ENCODE measurements at regions not wholly inside any gene's neighbourhood (a gene's known extent, or its start where the extent isn't known, plus 50 kb on each side); places are given as distances from the start of the nearest gene placed in this dataset.

DNA sequence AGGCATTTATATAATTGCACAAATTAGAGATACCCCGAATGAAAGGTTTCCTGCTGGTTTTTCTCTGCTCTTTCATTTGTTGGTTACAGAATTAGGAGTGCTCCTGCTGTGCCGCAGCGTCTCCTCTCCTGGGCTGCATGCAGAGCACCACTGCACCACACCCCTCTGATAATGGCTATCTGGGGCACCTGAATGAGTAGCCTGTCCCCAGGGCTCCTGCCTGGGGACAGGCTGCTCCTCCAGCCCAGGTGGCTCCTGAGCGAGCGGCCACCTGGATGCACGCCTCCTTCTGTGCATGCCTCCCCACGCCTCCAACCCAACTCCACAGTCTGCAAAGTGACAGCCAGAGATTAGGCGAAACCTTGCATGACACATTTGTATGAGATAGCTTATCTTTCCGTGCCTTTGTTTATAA is 242.6 kb upstream of the FZD8 start:
- H3K4me3 ChIP-seq (replicated peaks; ENCODE audit: low read depth, low read length), result no peak overlapping the region
- TF ChIP-seq, protein P1, sequence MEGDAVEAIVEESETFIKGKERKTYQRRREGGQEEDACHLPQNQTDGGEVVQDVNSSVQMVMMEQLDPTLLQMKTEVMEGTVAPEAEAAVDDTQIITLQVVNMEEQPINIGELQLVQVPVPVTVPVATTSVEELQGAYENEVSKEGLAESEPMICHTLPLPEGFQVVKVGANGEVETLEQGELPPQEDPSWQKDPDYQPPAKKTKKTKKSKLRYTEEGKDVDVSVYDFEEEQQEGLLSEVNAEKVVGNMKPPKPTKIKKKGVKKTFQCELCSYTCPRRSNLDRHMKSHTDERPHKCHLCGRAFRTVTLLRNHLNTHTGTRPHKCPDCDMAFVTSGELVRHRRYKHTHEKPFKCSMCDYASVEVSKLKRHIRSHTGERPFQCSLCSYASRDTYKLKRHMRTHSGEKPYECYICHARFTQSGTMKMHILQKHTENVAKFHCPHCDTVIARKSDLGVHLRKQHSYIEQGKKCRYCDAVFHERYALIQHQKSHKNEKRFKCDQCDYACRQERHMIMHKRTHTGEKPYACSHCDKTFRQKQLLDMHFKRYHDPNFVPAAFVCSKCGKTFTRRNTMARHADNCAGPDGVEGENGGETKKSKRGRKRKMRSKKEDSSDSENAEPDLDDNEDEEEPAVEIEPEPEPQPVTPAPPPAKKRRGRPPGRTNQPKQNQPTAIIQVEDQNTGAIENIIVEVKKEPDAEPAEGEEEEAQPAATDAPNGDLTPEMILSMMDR (IDR thresholded peaks at IDR 0.05; ENCODE audit: low read length, missing control alignments), result no peak
- DNase-seq (ENCODE audit: low read depth), result no peak

DNA sequence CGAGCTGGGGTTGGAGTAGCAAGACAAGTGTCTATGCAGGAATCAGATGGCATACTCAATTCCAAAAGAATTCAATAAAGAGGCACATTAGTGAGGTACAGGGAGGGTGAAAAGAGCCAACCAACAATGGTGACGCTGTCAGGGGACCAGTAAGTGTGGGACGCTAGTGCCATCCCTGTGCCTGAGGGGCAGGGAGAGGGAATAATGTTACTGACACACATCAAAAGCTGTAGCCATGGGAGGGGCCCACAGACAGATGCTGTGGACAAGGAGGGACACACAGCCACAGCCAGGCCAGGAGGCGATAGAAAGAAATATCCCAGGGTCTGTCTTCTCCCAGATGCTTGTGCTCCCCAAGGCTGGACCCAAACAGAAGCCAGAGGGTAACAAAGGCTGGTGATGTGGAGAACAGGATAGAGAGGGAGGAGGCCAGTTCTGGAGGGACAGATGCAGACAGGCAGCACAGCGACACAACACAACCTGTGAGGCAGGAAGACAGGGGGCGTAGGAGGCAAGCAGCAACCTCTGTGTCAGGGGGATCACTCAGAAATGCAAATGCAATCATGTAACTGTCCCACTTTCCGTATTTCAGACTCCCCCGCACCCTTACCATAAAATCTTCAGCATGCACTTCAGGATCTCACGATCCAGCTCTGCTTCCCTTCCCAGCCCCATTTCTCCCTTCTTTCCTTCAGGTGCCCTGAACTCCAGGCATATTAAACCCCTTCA is 240.5 kb upstream of the FZD8 start:
- TF ChIP-seq, protein P1 (IDR thresholded peaks at IDR 0.05; ENCODE audit: low read length, missing control alignments), result no peak

DNA sequence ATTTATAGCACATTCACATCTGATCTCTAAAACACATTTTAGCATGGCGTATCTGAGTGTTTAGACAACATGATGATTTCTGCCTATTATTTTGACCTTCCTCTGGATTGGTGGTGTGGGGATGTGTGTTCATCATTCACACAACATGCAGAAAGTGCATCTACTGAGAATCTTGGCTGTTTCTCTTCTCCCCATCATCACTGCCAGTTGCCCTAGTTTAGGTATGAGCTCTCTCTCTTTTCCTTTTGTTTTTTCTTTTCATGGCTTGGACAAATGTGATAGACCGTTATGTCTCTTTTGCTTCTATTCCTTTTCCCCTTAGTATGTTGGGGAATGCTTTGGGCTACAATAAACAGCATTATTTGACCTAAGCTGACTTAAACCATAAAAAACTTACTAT is 239.2 kb upstream of the FZD8 start:
- DNase-seq (ENCODE audit: low read depth), result no peak
- TF ChIP-seq, protein P1 (IDR thresholded peaks at IDR 0.05; ENCODE audit: low read length, missing control alignments), result no peak
- H3K4me3 ChIP-seq (replicated peaks; ENCODE audit: low read depth, low read length), result no peak overlapping the region

More for the DNA sequence above, 240.5 kb upstream of the FZD8 start:
- no peak for DNase-seq (ENCODE audit: low read depth)
- no peak overlapping the region for H3K4me3 ChIP-seq (replicated peaks; ENCODE audit: low read depth, low read length)

DNA sequence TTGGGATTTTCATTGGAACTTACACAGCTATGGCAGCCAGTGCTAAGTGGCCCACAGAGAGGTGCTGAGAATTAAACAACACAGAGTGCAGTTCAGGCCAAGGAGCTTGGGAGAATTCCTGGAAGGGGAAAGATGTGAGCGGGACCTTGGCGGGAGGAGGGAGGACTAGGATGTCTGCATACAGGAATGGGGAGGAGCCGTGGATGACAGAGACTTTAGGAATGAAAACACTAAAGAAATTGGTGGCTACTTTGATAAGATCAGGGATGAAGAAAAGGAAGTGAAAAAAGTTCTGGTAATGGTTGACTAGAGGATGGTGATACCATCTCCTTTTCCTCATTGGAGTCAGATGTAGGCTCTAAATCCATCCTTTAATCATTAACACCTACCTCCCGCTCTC is 234.2 kb upstream of the FZD8 start:
- TF ChIP-seq, protein P1 (IDR thresholded peaks at IDR 0.05; ENCODE audit: low read length, missing control alignments), result no peak
- no peak overlapping the region for H3K4me3 ChIP-seq (replicated peaks; ENCODE audit: low read depth, low read length)
- DNase-seq (ENCODE audit: low read depth), result peak; percentile 45

DNA sequence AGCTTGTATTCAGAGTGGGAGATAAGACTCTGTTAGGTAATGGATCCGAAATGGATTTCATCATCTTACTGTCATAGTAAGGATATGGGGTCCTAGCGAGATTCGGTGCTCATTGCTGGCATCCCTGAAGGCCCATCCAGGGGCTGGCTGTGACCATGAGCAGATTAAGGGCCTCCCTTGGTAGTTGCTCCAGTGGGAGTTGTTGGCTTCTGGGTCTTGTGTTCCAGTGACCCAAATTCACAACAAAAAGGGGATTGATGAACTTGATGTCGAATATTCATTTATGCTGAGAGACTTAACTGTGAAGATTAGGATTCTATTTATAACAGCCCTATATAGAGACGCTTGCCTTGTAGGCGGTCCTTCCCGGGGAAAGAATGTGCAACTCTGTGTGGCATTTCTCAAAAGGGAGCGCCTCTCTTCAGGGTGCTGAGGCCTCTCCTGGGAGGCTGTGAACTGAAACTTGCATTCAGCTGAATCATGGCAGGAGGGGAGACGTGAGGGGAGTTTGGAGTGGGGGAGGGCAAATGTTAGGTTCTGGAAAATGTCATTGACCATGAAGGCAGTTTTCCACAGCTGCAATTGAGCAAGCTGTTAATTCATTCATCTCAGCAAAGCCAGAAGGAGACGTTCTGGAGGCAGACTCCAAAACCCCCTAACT is 233.1 kb upstream of the FZD8 start:
- peak; percentile 69 for DNase-seq (ENCODE audit: low read depth)
- no peak overlapping the region for H3K4me3 ChIP-seq (replicated peaks; ENCODE audit: low read depth, low read length)
- TF ChIP-seq, protein P1 (IDR thresholded peaks at IDR 0.05; ENCODE audit: low read length, missing control alignments), result no peak

DNA sequence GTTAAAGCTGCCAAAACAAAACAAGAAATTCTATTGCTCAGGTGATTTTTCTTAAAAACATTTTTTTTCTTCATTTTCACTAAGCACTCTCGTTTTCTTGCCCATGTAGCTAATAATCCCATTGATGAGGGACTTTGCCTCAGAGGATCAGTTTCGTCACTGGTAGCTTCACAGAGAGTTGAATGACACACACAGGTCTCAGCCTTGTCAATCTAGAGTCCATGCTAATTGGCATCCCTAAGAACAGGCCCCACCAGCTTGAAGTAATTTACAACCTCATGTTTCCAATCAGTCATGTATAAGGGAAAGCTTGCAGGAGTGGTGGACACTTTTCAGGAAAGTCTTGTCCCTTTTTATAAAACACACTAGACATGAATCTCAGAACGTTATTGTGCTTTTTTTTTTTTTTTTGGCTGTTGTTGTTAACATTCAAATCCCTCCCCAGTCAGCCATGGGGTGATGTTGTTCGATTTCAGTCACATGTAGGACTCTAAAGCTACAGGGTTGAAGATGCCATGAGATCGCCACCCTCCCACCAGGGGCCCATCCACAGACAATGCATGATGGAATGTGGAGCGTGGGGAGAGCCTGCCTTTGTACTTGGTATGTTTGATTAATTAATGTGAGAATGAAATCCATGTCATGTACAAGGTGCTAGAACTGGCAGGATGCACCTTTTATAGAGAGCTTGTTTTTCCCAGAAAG is 232.4 kb upstream of the FZD8 start:
- TF ChIP-seq, protein P1 (IDR thresholded peaks at IDR 0.05; ENCODE audit: low read length, missing control alignments), result no peak
- no peak overlapping the region for H3K4me3 ChIP-seq (replicated peaks; ENCODE audit: low read depth, low read length)
- DNase-seq (ENCODE audit: low read depth), result peak; percentile 5
